ENCODE measurements at regions not wholly inside any gene's neighbourhood (a gene's known extent, or its start where the extent isn't known, plus 50 kb on each side); places are given as distances from the start of the nearest gene placed in this dataset.
A peak's percentile ranks its signal among the peaks of the same experiment; 100 is the strongest.

DNA sequence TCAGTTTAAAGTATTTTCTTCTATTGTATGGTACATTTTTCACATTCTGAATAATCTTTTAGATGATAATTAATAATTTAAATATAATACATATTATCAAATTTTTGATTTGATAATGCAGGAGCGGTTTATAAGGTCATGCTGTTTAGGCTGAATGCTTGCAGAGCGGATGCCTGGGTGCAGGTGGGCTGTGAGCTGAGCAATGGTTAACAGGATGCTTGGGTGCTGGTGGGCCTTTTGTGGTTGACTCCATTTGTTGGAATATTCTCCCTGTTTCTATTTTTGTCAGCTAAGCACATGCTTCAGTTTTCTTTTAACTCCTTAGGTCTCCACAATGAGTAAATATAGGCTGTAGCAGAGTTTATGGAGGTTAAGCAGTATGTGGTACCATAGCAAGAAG is 1549.3 kb downstream of the OTOL1 start:
- Histone ChIP-seq H3K9me2 (replicated peaks; ENCODE audit: low read depth, low read length) (no peaks in the 10 kb centered on the region), H2AFZ (ENCODE audit: low read length) (no peak overlapping the region), H3K4me3 (ENCODE audit: low read length, poor library complexity, severe bottlenecking) (no peak overlapping the region), H3K36me3 (ENCODE audit: insufficient read depth, low read length) (no peaks in the 10 kb centered on the region), H4K20me1 (ENCODE audit: insufficient read depth, low read length, poor library complexity, severe bottlenecking) (no peaks in the 10 kb centered on the region), H3K9me3 (ENCODE audit: insufficient read depth, low read depth, low read length) (no peaks in the 10 kb centered on the region), H3K4me1 (ENCODE audit: insufficient read depth, low read length, poor library complexity, severe bottlenecking) (no peaks in the 10 kb centered on the region), H3K4me2 (ENCODE audit: low read depth, low read length, poor library complexity, severe bottlenecking) (no peak overlapping the region), H3K9ac (ENCODE audit: low read depth, low read length, poor library complexity, severe bottlenecking) (no peak overlapping the region), H3F3A (ENCODE audit: low read depth) (no peaks in the 10 kb centered on the region), H3K79me2 (ENCODE audit: insufficient read depth, low read length) (no peaks in the 10 kb centered on the region), H3K27me3 (ENCODE audit: insufficient read depth, low read length, poor library complexity, severe bottlenecking) (no peaks in the 10 kb centered on the region)
- no peak for TF ChIP-seq EZH2phosphoT487 (IDR thresholded peaks at IDR 0.05; ENCODE audit: borderline replicate concordance)
- TF ChIP-seq, protein P1, sequence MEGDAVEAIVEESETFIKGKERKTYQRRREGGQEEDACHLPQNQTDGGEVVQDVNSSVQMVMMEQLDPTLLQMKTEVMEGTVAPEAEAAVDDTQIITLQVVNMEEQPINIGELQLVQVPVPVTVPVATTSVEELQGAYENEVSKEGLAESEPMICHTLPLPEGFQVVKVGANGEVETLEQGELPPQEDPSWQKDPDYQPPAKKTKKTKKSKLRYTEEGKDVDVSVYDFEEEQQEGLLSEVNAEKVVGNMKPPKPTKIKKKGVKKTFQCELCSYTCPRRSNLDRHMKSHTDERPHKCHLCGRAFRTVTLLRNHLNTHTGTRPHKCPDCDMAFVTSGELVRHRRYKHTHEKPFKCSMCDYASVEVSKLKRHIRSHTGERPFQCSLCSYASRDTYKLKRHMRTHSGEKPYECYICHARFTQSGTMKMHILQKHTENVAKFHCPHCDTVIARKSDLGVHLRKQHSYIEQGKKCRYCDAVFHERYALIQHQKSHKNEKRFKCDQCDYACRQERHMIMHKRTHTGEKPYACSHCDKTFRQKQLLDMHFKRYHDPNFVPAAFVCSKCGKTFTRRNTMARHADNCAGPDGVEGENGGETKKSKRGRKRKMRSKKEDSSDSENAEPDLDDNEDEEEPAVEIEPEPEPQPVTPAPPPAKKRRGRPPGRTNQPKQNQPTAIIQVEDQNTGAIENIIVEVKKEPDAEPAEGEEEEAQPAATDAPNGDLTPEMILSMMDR (conservative IDR thresholded peaks at IDR 0.05; ENCODE audit: low read length): no peak

DNA sequence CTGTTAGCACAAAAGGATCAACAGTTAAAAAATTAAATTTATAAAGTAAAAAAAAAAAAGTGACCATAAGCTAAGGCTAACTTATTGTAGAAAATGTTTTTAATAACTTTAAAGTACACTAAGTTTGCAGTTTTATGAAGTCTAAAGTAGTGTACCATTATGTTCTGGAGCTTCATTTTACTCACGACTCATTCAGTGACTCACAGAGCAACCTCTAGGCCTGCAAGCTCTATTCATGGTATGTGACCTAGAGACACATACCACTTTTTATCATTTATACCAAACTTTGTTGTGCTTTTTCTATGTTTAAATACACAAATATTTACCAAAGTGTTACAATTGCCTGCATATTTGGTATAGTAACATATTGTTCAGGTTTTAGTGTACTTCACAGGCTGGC is 1552.3 kb downstream of the OTOL1 start:
- H3K9me3 ChIP-seq (ENCODE audit: insufficient read depth, low read depth, low read length): no peaks in the 10 kb centered on the region

DNA sequence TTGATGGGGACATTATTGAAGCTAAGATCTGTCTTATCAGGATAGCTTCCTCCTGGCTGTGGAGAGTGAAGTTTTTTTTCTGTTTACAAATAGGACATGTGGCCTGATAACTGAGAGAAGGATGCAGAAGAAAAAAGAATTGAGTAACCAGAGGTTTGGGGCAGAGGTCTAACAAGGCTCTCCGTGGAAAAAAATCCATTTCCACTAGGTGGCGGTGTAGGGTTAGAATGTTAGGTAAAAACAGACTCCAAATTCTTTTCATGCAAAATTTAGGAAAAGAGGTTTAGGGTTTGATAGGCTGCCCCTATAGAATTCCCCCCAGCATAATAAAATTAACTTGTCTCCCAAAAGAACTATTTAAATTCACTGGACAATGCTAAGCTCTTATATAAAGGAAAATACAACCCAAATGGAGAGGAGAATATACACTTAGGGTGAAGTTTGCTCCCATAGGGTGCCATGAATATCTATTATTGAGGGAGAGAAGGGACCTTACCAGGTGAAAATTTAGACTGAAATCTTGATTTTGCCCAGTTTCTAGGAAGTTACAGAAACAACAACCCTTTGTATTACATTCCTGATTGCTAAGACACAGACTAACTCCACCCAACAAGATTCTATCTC is 1560.4 kb downstream of the OTOL1 start:
- no peak for TF ChIP-seq EZH2phosphoT487 (IDR thresholded peaks at IDR 0.05; ENCODE audit: borderline replicate concordance)
- TF ChIP-seq, protein P1 (conservative IDR thresholded peaks at IDR 0.05; ENCODE audit: low read length): peak; percentile 76
- no peak overlapping the region for H2AFZ ChIP-seq (ENCODE audit: low read length)
- no peaks in the 10 kb centered on the region for H3K79me2 ChIP-seq (ENCODE audit: insufficient read depth, low read length)
- H3F3A ChIP-seq (ENCODE audit: low read depth): no peaks in the 10 kb centered on the region
- no peaks in the 10 kb centered on the region for H3K9me2 ChIP-seq (replicated peaks; ENCODE audit: low read depth, low read length)
- no peaks in the 10 kb centered on the region for H3K27me3 ChIP-seq (ENCODE audit: insufficient read depth, low read length, poor library complexity, severe bottlenecking)
- no peak overlapping the region for H3K9ac ChIP-seq (ENCODE audit: low read depth, low read length, poor library complexity, severe bottlenecking)
- no peaks in the 10 kb centered on the region for H3K36me3 ChIP-seq (ENCODE audit: insufficient read depth, low read length)
- H3K4me3 ChIP-seq (ENCODE audit: low read length, poor library complexity, severe bottlenecking): no peak overlapping the region
- no peak overlapping the region for H3K4me2 ChIP-seq (ENCODE audit: low read depth, low read length, poor library complexity, severe bottlenecking)
- H3K4me1 ChIP-seq (ENCODE audit: insufficient read depth, low read length, poor library complexity, severe bottlenecking): no peaks in the 10 kb centered on the region
- H4K20me1 ChIP-seq (ENCODE audit: insufficient read depth, low read length, poor library complexity, severe bottlenecking): no peaks in the 10 kb centered on the region
- H3K9me3 ChIP-seq (ENCODE audit: insufficient read depth, low read depth, low read length): no peaks in the 10 kb centered on the region

More for the DNA sequence above, 1552.3 kb downstream of the OTOL1 start:
- H3K9me2 ChIP-seq (replicated peaks; ENCODE audit: low read depth, low read length): no peaks in the 10 kb centered on the region
- H3K36me3 ChIP-seq (ENCODE audit: insufficient read depth, low read length): no peaks in the 10 kb centered on the region
- H3K79me2 ChIP-seq (ENCODE audit: insufficient read depth, low read length): no peaks in the 10 kb centered on the region
- no peaks in the 10 kb centered on the region for H3K4me1 ChIP-seq (ENCODE audit: insufficient read depth, low read length, poor library complexity, severe bottlenecking)
- no peak overlapping the region for H3K4me2 ChIP-seq (ENCODE audit: low read depth, low read length, poor library complexity, severe bottlenecking)
- H4K20me1 ChIP-seq (ENCODE audit: insufficient read depth, low read length, poor library complexity, severe bottlenecking): no peaks in the 10 kb centered on the region
- TF ChIP-seq, protein P1 (conservative IDR thresholded peaks at IDR 0.05; ENCODE audit: low read length): no peak
- no peak for TF ChIP-seq EZH2phosphoT487 (IDR thresholded peaks at IDR 0.05; ENCODE audit: borderline replicate concordance)
- H3K4me3 ChIP-seq (ENCODE audit: low read length, poor library complexity, severe bottlenecking): no peak overlapping the region
- no peaks in the 10 kb centered on the region for H3F3A ChIP-seq (ENCODE audit: low read depth)
- no peak overlapping the region for H3K9ac ChIP-seq (ENCODE audit: low read depth, low read length, poor library complexity, severe bottlenecking)
- no peak overlapping the region for H2AFZ ChIP-seq (ENCODE audit: low read length)
- H3K27me3 ChIP-seq (ENCODE audit: insufficient read depth, low read length, poor library complexity, severe bottlenecking): no peaks in the 10 kb centered on the region

Measured in Loucy (cell line).